Kidney (tissue), 13 donors: ENCODE measurements at regions not wholly inside any gene's neighbourhood (a gene's known extent, or its start where the extent isn't known, plus 50 kb on each side); places are given as distances from the start of the nearest gene placed in this dataset.

Experiments used
- DNase-seq, 5 donors: peaks; one replicate each; pipeline ENCODE4 v3.0.0-alpha.2; 2013 to 2020
- FAIRE-seq: peaks from 2 replicates; lab custom pipeline; 2012; peaks lifted over from hg19 to GRCh38; lab: Jason Lieb, UNC
- H3K27ac ChIP-seq, 2 donors: one replicate each; pipeline ENCODE4 v1.7.0; 2013; ENCODE audit warnings: low read depth in 2 of 2, low read length in 2 of 2, inconsistent platforms in 1 of 2
- H3K27me3 ChIP-seq: one replicate; pipeline ENCODE4 v1.7.1; 2013; ENCODE audit warnings: low read length, inconsistent platforms; ENCODE audit not compliant: control insufficient read depth, insufficient read depth
- H3K36me3 ChIP-seq, 3 donors: one replicate each; pipeline versions ENCODE4 v1.7.0 to v1.7.1; 2013; ENCODE audit warnings: low read length in 3 of 3, control low read depth in 1 of 3, inconsistent platforms in 1 of 3; ENCODE audit not compliant: insufficient read depth in 3 of 3, control insufficient read depth in 2 of 3
- H3K4me1 ChIP-seq, 3 donors: one replicate each; pipeline versions ENCODE4 v1.7.0 to v1.7.1; 2013; ENCODE audit warnings: low read length in 3 of 3, inconsistent platforms in 1 of 3, low read depth in 1 of 3; ENCODE audit not compliant: control insufficient read depth in 2 of 3, insufficient read depth in 2 of 3
- H3K4me3 ChIP-seq, 3 donors: one replicate each; pipeline versions ENCODE4 v1.7.0 to v1.8.1; 2013; ENCODE audit warnings: low read length in 3 of 3, control low read depth in 1 of 3, inconsistent platforms in 1 of 3
- H3K9ac ChIP-seq, 3 donors: one replicate each; pipeline versions ENCODE4 v1.7.0 to v1.7.1; 2013; ENCODE audit warnings: low read length in 3 of 3, control low read depth in 1 of 3, inconsistent platforms in 1 of 3
- H3K9me3 ChIP-seq, 3 donors: one replicate each; pipeline versions ENCODE4 v1.7.0 to v1.7.1; 2013; ENCODE audit warnings: low read length in 3 of 3, control low read depth in 1 of 3, inconsistent platforms in 1 of 3; ENCODE audit not compliant: control insufficient read depth in 2 of 3, insufficient read depth in 1 of 3
- intact Hi-C: fragments of 100-400 bp; cut with DNase I; formaldehyde crosslinking; loops from one replicate; pipeline ENCODE4 v1.11.1; 2022
- TF ChIP-seq, protein P1 (sequence below): IDR thresholded peaks from 3 replicates; pipeline ENCODE4 v1.5.1; 2012; ENCODE audit warnings: mild to moderate bottlenecking, moderate library complexity, borderline replicate concordance; ENCODE audit not compliant: insufficient read depth; ENCODE audit errors: extremely low read depth
- donor health status: control.
- donor health status: control.
- donor health status: control.
- donor health status: control.
- donor health status: control.
- donor health status: DM: yes; HTN: yes; CAD: no.
- donor health status: Normal renal cell carcinoma (clear cell type).

GRCh38 chr3:153681057-153681456, 440.1 kb upstream of the ARHGEF26 start:
- DNase-seq (no peak), FAIRE-seq (no peak)
- no peak overlapping the region for H3K4me3 ChIP-seq
- no peaks in the 10 kb centered on the region for H3K27me3 ChIP-seq
- no peaks in the 10 kb centered on the region for H3K4me1 ChIP-seq
- H3K27ac ChIP-seq, result no peak overlapping the region
- intact Hi-C loops, result no loop called here
- TF ChIP-seq, protein P1, sequence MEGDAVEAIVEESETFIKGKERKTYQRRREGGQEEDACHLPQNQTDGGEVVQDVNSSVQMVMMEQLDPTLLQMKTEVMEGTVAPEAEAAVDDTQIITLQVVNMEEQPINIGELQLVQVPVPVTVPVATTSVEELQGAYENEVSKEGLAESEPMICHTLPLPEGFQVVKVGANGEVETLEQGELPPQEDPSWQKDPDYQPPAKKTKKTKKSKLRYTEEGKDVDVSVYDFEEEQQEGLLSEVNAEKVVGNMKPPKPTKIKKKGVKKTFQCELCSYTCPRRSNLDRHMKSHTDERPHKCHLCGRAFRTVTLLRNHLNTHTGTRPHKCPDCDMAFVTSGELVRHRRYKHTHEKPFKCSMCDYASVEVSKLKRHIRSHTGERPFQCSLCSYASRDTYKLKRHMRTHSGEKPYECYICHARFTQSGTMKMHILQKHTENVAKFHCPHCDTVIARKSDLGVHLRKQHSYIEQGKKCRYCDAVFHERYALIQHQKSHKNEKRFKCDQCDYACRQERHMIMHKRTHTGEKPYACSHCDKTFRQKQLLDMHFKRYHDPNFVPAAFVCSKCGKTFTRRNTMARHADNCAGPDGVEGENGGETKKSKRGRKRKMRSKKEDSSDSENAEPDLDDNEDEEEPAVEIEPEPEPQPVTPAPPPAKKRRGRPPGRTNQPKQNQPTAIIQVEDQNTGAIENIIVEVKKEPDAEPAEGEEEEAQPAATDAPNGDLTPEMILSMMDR, result no peak
- no peak overlapping the region for H3K9ac ChIP-seq
- H3K9me3 ChIP-seq, result no peaks in the 10 kb centered on the region
- H3K36me3 ChIP-seq, result no peaks in the 10 kb centered on the region

DNA sequence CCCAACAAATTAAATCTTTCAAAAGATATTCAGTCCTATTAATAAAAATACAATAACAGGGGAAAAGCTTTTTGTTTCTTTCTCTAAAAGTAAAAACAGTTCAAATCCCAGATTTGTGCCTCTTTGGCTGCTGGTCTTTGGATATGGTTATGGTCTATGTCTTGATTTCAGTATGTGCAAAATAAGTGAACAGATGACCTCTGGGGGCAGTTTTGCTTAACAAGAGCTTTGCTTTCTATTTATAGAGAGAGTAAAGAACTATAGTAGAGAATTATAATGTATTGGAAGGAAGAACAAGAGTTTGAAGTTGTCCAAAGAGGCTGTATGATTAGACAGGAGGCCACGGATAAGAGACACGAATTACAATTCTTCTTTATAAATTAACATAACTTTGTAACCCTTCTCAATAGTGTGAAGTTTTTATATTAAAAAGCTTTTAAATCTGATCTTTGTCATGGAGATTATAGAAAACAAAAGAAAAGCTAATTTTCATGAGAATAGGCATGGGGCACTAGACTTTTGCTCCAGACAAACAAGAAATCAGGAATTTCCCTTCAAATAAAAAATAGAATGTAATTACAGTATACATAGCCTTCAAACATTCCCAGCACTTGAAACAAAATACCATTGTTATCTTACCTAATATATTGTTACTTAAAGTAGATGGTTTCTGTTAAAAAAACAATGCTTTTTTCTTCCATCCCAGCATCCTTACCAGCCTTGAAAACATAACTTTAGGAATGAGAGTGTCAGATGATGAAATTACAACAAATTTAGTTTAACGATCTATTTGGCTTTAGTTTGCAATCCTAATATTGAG, 432.7 kb upstream of the ARHGEF26 start:
- FAIRE-seq, result no peak

DNA sequence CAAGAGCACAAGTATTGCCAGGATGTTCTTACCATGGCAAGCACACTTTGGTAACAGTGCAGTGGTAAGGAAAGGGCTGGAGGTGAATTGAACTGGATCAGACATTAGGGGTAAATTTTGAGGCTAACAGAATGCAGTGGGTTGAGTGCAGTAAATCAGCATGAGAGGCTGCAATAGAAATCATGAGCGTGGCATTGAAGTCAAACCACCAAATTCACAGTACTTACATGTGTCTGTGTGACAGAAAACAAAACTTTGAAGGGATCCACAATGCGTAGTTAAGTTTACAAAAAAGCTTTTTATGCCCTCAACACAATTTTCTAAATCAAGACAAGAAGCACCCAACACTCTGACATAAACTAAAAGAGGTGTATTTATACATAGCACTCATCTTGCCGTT, 428.0 kb upstream of the ARHGEF26 start:
- Histone ChIP-seq H3K9ac (no peak overlapping the region), H3K4me1 (no peaks in the 10 kb centered on the region), H3K36me3 (no peaks in the 10 kb centered on the region), H3K27ac (no peak overlapping the region), H3K4me3 (no peak overlapping the region), H3K27me3 (no peaks in the 10 kb centered on the region), H3K9me3 (no peaks in the 10 kb centered on the region)
- TF ChIP-seq, protein P1, result no peak
- DNase-seq (no peak), FAIRE-seq (no peak)
- intact Hi-C loops, result no loop called here

More for the DNA sequence above, 432.7 kb upstream of the ARHGEF26 start:
- Histone ChIP-seq H3K9ac (no peak overlapping the region), H3K27ac (no peak overlapping the region), H3K27me3 (no peaks in the 10 kb centered on the region), H3K9me3 (no peaks in the 10 kb centered on the region), H3K36me3 (no peaks in the 10 kb centered on the region), H3K4me3 (no peak overlapping the region), H3K4me1 (no peaks in the 10 kb centered on the region)
- no peak for DNase-seq
- TF ChIP-seq, protein P1, result no peak
- intact Hi-C loops, result no loop called here
